ENCODE measurements at regions not wholly inside any gene's neighbourhood (a gene's known extent, or its start where the extent isn't known, plus 50 kb on each side); places are given as distances from the start of the nearest gene placed in this dataset.
"Not testable (repeated sequence)": the region's sequence is repeated elsewhere in the genome, so short reads cannot be mapped to it uniquely, and the experiment has no call there.

DNA sequence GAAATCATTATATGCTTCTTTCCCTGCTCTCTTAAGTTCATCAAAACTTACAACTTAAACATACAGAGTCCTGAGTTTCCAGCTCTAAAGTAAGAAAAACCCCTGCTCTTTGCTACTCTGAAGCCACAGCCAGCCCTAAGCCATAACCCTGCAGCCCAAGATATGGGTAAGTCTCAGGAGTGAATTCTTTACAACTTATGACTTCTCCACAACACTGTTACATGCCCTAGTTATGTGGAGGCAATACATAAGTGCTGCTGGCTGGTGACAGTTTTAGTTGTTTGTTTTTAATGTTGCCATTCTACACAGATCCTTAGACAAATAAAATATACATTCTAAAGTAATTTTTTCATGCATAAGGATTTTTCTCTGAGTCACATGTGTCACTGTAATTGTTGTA is 100.2 kb downstream of the FBXO8 start:
- intact Hi-C loops (cut with DNase I) = no loop called here
- no peak for DNase-seq (ENCODE audit: low spot score)

DNA sequence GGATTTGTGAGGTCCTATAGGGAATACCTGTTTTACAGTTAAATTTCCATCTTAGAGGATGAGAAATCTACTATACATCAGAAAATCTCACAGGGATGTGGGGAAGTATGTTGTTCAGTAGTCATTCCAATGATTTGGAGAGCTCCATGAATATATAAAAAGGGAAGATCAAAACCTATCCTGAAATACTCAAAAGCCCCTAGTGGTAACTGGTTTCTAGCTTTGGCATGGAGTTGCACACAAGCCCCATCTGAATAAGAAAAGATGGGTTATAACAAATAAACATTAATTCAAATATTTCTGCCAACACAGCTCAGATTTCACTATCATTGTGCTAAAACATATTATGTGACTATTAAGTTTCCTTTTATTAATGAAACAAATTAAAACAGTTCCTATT is 101.6 kb downstream of the FBXO8 start:
- intact Hi-C loops (cut with DNase I) = no loop called here
- DNase-seq (ENCODE audit: low spot score) = no peak

DNA sequence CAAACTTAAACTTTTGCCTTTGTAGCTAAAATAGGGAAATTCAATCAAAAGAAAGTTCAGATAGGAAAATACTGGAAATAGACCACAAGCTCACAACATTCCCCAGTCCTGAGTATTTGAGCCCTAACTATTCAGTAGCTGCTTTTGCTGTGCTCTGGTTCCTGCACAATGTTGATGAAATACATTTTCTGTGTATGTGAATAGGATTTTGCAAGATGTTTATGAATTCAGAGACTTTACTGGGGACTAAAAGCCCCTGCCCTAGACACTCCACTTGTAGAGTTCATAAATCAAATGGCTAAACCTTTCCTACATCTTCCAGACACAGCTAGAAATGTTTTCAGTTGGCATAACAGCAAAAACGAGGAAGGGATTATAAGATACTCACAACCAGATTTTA is 105.9 kb downstream of the FBXO8 start:
- intact Hi-C loops (cut with DNase I) = no loop called here
- DNase-seq (ENCODE audit: low spot score) = no peak

DNA sequence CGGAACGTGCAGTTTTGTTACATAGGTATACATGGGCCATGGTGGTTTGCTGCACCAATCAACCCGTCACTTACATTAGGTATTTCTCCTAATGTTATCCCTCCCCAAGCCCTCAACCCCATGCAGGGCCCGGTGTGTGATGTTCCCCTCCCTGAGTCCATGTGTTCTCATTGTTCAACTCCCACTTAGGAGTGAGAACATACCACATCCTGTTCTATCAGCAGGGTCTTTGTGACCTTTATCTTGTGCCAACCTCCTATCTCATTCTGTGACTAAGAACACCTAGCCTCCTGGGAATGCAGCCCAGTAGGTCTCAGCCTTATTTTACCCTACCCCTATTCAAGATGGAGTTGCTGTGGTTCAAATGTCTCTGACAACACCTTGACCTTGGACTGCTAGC is 107.6 kb downstream of the FBXO8 start:
- DNase-seq (ENCODE audit: low spot score); intact Hi-C loops (cut with DNase I): not testable (repeated sequence)

DNA sequence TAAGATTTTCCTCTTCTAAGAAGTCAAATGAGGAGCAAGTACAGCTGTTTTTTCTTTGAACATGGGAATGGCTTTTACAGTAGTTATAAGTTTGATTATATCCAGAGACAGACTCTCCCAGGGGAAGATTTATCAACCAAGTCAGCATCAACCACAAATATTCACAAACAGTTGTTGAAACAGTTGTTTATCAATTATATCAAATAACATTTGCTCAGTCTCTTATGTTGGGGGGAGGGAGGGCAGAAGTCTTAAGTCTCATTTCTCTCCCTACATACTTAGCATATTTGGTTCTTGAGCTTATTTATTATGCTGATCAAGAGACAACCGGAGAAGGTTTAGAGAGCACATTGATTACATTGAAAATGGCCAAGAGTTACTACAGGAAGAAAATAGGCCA is 110.1 kb downstream of the FBXO8 start:
- intact Hi-C loops (cut with DNase I) = no loop called here
- DNase-seq (ENCODE audit: low spot score) = no peak

DNA sequence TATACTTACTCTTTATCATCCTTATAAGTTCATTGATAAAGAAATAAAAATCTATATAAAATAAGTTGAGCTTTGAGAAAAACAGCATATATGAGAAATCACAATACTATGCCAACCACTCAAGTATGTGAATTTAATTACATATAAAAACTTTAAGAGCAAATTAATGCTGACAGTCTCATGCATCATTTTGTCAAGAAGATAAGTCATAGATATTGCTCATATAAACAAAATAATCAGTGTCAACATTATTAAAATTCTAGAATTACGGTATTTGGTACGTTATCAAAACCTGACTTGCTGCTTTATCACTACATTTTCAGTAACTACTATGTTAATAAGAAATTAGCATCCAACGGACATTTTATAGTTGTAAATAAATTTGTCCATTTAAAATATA is 111.2 kb downstream of the FBXO8 start:
- intact Hi-C loops (cut with DNase I) = no loop called here
- DNase-seq (ENCODE audit: low spot score) = no peak

DNA sequence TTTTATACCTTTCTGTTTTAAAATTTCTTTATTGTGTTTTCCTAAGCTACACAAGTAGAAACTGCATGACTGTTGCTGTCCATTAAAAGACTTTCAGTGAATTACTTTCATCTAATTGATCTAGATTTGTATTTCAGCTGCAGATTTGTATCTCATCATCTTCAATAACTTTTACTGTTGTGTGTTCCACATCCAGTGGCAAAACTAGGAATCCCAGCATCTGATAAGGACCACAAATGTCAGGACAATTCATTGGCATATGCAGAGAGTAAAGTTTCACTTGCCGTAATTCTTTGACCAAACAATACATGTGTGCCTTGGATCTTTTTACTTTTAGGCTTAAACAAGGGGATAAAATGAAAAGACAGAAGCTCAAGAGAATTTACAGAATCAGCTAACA is 112.6 kb downstream of the FBXO8 start:
- intact Hi-C loops (cut with DNase I) = no loop called here
- no peak for DNase-seq (ENCODE audit: low spot score)

DNA sequence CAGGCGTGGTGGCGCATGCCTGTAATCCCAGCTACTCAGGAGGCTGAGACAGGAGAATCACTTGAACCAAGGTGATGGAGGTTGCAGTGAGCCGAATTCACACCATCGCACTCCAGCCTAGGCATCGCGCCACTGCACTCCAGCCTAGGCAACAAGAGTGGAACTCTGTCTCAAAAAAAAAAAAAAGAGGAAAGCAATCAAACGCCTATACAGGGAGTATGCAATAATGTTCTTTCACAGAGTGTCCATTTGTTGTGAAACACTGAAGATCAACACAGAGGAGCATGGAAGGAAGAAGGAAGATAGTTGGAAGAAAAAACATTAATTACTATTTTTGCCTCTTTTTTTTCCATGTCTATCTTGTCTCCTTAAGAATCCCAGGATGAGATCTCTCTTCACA is 113.4 kb downstream of the FBXO8 start:
- no peak for DNase-seq (ENCODE audit: low spot score)
- intact Hi-C loops (cut with DNase I) = no loop called here

DNA sequence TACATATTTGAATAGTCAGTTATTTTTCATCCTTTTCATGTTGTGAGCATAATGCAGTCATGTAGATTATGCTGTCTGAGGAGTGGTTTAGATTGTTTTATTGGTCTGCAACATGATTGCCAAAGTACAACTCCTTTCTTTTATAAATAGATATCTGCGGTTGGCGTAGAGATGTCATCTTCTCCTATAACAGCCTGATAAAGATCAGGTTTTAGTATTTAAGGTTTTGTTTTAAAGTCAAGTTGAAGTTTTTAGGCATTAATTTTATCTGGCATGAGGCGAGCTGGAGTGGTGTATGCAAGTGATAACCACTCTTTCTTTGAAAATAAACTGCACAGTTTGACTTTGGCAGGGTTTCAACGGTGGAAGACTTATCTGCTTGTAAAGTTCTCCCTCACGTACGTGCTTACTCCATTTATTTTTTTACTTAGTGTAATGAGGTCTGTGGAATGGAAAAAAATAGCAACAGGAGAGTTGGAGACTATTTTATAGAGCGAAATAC is 126.3 kb downstream of the FBXO8 start:
- no peak for DNase-seq (ENCODE audit: low spot score)
- intact Hi-C loops (cut with DNase I) = no loop called here

DNA sequence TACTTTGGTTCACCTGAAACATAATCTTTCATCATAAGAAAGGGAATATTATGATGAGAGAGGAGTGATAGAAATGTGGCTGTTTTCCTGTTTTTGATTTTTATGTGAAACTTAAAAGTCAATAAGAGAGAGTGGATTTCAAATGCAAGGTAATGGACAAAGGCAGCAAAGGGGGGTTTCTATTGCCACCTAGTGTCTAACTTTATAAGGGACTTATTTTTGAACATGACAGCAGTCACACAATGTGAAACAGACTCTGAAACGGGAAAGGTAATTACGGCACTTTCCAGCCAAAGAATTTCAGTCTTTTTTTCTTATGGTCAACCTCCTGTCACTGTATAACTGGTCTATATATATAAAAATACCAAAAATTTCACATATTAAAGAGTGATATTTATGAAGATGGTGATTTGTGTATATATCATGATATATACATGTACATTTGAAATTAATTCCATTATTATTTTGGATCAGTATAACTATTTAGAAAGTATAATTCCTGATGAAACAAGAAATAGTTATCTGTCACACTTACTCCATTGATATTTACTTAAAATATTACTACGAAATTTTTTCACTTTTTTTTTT is 127.1 kb downstream of the FBXO8 start:
- DNase-seq (ENCODE audit: low spot score) = no peak
- intact Hi-C loops (cut with DNase I) = no loop called here

DNA sequence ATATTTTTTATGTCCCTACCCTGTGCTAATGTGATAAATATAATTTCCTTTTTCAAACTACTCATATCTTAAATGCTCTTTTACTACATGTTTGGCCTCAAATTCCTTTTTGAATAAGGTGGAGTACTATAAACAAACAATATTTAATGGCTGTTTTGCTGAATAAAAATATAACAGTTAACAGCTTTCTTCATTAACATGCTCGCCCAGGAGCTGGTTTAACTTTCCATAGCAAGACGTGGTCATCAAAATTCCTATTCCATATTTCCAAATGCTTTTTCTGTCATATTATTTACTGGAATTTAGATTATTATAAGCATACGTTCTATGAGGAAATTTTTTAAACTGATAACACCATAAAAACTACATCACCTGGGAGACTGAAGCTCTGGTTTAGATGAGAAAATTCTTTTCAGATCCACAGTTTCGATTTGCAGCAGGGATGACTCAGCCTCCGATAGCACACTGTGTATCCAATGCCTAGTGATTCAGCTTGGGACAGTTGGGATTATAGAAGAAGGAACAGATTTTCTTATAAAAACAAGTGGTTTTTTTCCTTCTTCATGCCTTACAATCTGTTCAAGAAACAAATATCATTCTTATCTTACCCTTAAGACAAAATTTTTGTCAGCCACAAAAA is 129.1 kb downstream of the FBXO8 start:
- DNase-seq (ENCODE audit: low spot score) = no peak
- intact Hi-C loops (cut with DNase I) = no loop called here

DNA sequence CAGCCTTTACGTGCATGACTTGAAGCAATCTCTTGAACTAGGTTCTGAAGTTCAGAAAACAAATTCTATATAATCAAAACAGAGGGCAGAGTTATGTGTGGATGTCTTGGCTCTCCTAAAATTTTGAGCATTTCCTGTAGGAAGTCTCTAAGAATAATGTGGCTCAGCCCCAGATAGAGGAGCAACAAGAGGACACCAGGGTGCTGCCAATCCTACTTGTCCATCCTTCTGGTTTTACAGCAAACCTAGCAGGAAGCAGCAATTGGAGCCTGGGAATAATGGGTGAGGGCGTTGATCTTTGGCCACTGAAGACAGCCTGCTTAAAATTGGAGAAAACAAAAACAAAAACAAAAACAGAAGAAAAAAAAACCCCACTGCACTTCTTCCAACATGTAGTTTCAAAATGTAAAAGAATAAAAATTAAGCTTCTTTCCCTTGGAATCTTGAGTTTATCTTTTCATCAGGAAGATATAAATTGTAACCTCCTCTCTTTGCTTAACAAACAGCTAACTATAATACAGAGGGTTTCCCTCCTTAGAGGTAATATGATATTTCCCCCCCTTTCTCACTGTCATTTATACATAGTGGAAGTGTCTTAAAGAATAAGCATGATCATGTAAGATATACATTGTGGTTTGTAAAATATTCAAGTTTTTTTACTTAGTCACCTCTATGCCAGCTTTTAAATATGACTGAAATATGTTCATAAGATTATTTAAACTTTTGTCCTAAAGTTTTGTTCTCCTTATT is 130.6 kb downstream of the FBXO8 start:
- intact Hi-C loops (cut with DNase I) = no loop called here
- DNase-seq (ENCODE audit: low spot score) = no peak

DNA sequence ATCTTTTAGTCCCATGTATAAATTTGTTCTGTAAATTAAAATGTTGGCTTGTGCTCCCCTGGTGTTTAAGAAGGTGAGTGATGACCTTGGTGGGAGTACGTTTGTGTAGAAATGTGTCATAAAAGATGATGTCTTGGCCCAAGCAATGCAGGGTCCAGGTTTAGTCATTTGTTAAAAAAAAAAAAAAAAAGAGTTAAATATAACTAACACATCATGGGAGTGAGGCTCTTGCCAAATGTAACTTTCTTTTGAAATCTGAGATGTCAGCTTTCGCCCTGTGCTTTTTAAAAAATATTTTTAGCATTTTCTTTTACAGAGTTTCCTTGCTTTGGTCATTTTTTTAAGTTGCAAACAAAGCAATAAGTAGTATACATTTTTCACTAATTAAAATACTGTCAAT is 135.6 kb downstream of the FBXO8 start:
- DNase-seq (ENCODE audit: low spot score) = no peak
- intact Hi-C loops (cut with DNase I) = no loop called here

DNA sequence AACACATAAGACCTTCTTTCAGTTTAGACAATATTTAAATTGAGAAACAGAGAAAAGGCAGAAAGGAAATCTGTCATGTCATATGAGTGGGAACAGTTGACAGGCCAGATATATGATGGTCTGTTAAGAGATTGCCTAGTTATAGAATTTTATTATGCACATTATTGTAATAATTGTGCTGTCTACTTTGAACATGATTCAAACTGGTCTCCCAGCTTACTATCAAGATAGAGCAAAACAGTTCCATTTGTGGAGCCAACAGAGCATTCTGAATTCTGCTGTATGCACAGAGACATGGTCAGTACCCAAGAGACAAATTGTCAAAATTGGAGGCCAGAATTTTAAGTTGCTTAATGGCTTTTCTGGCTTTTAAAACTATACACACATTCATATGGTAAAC is 139.4 kb downstream of the FBXO8 start:
- intact Hi-C loops (cut with DNase I) = no loop called here
- no peak for DNase-seq (ENCODE audit: low spot score)

DNA sequence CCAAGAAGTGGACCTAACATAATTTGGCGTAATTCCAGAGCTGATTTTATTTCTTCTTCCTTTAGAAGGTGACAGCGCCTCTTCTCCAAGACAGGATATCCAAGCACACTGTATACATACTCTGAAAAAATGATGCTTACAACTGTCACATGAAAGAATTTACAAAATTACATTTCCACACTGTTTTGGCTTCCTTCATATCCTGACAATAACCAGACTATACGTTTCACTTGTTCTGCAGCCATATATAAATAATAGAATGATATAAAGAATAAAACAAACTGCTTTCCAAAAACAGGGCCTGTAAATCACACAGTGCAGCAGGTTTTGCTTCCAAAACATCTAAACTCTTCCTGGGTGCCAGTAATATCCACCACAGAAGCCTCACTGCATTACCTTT is 141.6 kb downstream of the FBXO8 start:
- DNase-seq (ENCODE audit: low spot score) = no peak
- intact Hi-C loops (cut with DNase I) = no loop called here

DNA sequence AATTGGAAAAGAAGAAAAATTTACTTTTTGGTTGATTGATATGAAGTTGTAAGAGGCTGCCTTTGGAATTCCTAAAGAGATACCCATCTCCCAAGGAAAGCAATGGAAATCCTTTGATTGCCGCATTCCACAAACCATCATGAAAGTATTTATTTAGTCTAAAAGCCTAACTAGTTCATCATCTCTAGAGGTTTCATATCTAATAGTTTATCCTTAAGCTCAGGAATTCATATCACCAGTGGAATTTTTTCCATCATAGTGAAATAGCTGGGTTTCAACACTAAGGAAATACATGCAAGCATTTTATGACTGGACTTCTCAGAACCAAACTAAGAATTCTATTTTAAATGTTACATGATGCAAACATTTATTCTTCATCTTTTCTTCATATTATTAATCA is 144.9 kb downstream of the FBXO8 start:
- intact Hi-C loops (cut with DNase I) = no loop called here
- DNase-seq (ENCODE audit: low spot score) = no peak

DNA sequence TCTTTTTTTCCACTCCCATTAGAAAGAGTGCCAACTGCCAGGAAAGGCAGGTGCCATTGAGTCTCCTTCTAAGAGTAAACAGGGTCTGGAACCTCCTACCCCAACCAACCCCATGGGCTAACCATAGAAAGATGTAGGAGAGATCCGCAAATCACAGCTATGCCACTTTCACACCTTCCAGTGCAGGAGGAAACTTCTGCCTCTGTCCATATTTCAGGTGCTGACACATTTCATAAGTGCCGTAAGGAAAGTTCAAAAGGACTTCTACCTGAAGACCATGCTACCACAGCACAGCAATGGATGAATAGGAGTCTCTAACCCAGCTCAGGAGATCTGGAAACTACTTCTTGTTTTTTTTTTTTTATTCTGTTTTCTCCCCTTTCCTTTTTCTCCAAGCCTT is 145.8 kb downstream of the FBXO8 start:
- intact Hi-C loops (cut with DNase I) = no loop called here

DNA sequence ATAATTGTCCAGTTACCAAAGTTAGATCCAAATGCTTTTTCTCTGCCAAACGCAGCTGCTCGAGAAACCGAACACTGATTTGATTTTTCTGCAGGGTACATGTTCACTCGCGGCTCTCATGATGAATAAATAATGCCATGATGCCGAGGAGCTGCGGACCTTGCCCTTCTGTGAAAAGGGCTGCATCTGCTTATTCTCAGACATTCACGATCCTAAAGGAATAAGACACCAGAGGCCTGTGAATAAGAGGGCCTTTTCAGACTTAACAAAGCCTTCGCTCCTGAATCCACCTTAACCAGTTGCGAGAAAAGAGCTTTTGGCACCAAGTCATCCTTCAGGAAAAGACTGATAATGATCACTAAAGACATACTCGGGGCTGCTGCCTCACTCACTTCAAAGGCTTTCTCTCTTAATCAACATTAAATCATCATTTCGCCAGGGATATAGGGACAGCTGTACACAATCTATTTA is 147.5 kb downstream of the FBXO8 start:
- intact Hi-C loops (cut with DNase I) = no loop called here
- DNase-seq (ENCODE audit: low spot score) = no peak

More for the DNA sequence above, 145.8 kb downstream of the FBXO8 start:
- DNase-seq (ENCODE audit: low spot score) = no peak

DNA sequence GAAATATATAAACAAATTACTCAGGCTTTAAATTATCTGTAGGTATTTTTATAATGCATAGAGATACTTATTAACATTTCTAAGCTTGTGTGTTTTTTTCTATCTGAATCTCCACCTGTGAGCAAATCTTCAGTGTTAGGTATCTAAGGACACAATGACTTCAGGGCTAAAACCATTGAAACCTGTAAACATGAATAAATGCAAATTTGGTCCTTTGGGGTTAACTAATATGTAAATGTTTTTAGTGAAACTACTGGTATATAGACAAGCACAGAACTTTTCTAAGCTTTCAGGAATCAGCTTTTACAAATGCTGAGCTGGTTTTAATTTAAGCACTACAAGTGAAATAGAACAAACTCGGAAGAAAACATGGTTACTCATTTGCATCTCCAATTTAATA is 147.9 kb downstream of the FBXO8 start:
- intact Hi-C loops (cut with DNase I) = no loop called here
- no peak for DNase-seq (ENCODE audit: low spot score)

DNA sequence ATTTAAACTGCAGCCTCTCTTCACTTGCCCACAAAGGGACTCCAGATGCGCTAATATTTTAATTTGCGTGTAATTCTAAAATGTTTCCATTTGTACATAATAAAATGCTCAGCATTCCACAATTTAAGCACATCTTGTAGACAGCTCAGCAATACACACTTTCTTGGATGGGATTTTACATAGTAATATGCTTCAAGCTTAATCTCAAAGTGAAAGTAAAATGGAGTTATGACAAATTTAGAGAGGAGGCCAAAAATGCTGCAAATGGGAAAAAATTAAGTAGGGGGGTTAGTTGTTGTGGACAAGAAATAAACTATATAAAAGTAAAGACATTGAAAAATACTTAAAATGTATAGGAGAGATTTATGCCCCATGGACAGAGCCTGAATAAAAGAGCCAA is 149.1 kb downstream of the FBXO8 start:
- intact Hi-C loops (cut with DNase I) = no loop called here
- no peak for DNase-seq (ENCODE audit: low spot score)

DNA sequence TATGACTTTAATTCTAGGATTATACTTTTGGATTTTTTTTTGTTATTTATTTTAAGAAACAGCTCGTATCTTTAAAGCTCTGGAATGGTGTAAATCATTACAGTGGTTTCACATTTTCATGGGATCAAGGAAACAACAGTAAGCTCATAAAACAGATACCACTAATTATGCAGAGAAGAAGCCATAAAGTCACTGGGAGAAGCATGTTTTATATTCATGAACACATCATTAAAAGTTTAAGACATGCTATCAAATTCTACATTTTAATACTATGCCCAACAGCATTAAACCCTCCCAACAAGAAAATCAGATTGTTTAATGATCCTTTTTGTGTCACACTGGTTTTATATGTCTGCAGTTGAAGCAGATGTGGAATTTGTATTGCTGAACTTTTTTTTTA is 149.9 kb downstream of the FBXO8 start:
- intact Hi-C loops (cut with DNase I) = no loop called here
- no peak for DNase-seq (ENCODE audit: low spot score)
